H9 (cell line): ENCODE measurements at regions not wholly inside any gene's neighbourhood (a gene's known extent, or its start where the extent isn't known, plus 50 kb on each side); places are given as distances from the start of the nearest gene placed in this dataset.

Experiments used
- DNase-seq: peaks from one replicate; pipeline ENCODE4 v3.0.0-alpha.2; 2017
- H2AFZ ChIP-seq: one replicate; pipeline ENCODE4 v1.6.1; 2013; ENCODE audit warnings: mild to moderate bottlenecking, low read length, control low read depth, moderate library complexity
- H2AK5ac ChIP-seq: 2 replicates; pipeline ENCODE4 v1.6.1; 2013; ENCODE audit warnings: low read length, control low read depth, mixed read lengths; ENCODE audit not compliant: insufficient read length
- H2BK120ac ChIP-seq: one replicate; pipeline ENCODE4 v1.6.1; 2013; ENCODE audit warnings: low read depth, mild to moderate bottlenecking, low read length, control low read depth, inconsistent platforms; ENCODE audit not compliant: poor library complexity, severe bottlenecking
- H2BK12ac ChIP-seq: 2 replicates; pipeline ENCODE4 v1.6.1; 2013; ENCODE audit warnings: low read length, control low read depth, mixed read lengths, low read depth; ENCODE audit not compliant: insufficient read length
- H2BK15ac ChIP-seq: 2 replicates; pipeline ENCODE4 v1.6.1; 2013; ENCODE audit warnings: low read depth, low read length, control low read depth
- H2BK20ac ChIP-seq: one replicate; pipeline ENCODE4 v1.6.1; 2013; ENCODE audit warnings: low read depth, mild to moderate bottlenecking, low read length, control low read depth, inconsistent platforms; ENCODE audit not compliant: poor library complexity, severe bottlenecking
- H2BK5ac ChIP-seq: 2 replicates; pipeline ENCODE4 v1.6.1; 2013; ENCODE audit warnings: low read length, control low read depth, mixed read lengths; ENCODE audit not compliant: insufficient read length
- H3K14ac ChIP-seq: 2 replicates; pipeline ENCODE4 v1.6.1; 2013; ENCODE audit warnings: low read length, control low read depth; ENCODE audit not compliant: insufficient read depth
- H3K18ac ChIP-seq: 2 replicates; pipeline ENCODE4 v1.6.1; 2013; ENCODE audit warnings: low read depth, mild to moderate bottlenecking, mixed read lengths, low read length, control low read depth; ENCODE audit not compliant: insufficient read length
- H3K23ac ChIP-seq: 2 replicates; pipeline ENCODE4 v1.6.1; 2013; ENCODE audit warnings: low read length, control low read depth, mixed read lengths, low read depth; ENCODE audit not compliant: insufficient read length
- H3K23me2 ChIP-seq: 2 replicates; pipeline ENCODE4 v1.6.1; 2013; ENCODE audit warnings: low read depth, mild to moderate bottlenecking, mixed read lengths, low read length, control low read depth; ENCODE audit not compliant: insufficient read length, poor library complexity, severe bottlenecking
- H3K27ac ChIP-seq: 2 replicates; pipeline ENCODE4 v1.5.1; 2013; ENCODE audit warnings: low read length, control low read depth, mixed read lengths, low read depth; ENCODE audit not compliant: insufficient read length
- H3K27me3 ChIP-seq: 2 replicates; pipeline ENCODE4 v1.6.1; 2013; ENCODE audit warnings: low read length, control low read depth, inconsistent platforms; ENCODE audit not compliant: insufficient read depth
- H3K4ac ChIP-seq: 2 replicates; pipeline ENCODE4 v1.6.1; 2013; ENCODE audit warnings: low read depth, mild to moderate bottlenecking, control low read depth, inconsistent platforms, low read length, moderate library complexity
- H3K4me1 ChIP-seq: 2 replicates; pipeline ENCODE4 v1.6.1; 2013; ENCODE audit warnings: low read length, control low read depth, inconsistent platforms; ENCODE audit not compliant: insufficient read depth
- H3K4me2 ChIP-seq: 2 replicates; pipeline ENCODE4 v1.6.1; 2013; ENCODE audit warnings: low read length, control low read depth, mixed read lengths; ENCODE audit not compliant: insufficient read length, insufficient read depth
- H3K56ac ChIP-seq: 2 replicates; pipeline ENCODE4 v1.6.1; 2013; ENCODE audit warnings: low read depth, mild to moderate bottlenecking, mixed read lengths, low read length, control low read depth; ENCODE audit not compliant: insufficient read length
- H3K79me1 ChIP-seq: 2 replicates; pipeline ENCODE4 v1.6.1; 2013; ENCODE audit warnings: low read depth, mild to moderate bottlenecking, moderate library complexity, low read length, control low read depth, inconsistent platforms; ENCODE audit not compliant: insufficient read depth, poor library complexity, severe bottlenecking
- H3K79me2 ChIP-seq: 2 replicates; pipeline ENCODE4 v1.6.1; 2013; ENCODE audit warnings: low read length, control low read depth, inconsistent platforms; ENCODE audit not compliant: insufficient read depth
- H3K9ac ChIP-seq: 2 replicates; pipeline ENCODE4 v1.6.1; 2013; ENCODE audit warnings: low read length, control low read depth, mixed read lengths; ENCODE audit not compliant: insufficient read length; ENCODE audit errors: extremely low read depth
- H3K9me3 ChIP-seq: one replicate; pipeline ENCODE4 v1.6.1; 2013; ENCODE audit warnings: low read depth, low read length, inconsistent platforms; ENCODE audit not compliant: control insufficient read depth
- H3T11ph ChIP-seq: one replicate; pipeline ENCODE4 v1.6.1; 2013; ENCODE audit warnings: mild to moderate bottlenecking, low read length, control low read depth, inconsistent platforms
- H4K20me1 ChIP-seq: one replicate; pipeline ENCODE4 v1.6.1; 2013; ENCODE audit not compliant: control insufficient read depth, insufficient read length, insufficient read depth
- H4K5ac ChIP-seq: 2 replicates; pipeline ENCODE4 v1.6.1; 2013; ENCODE audit warnings: low read depth, mild to moderate bottlenecking, mixed read lengths, low read length, control low read depth; ENCODE audit not compliant: insufficient read length
- H4K8ac ChIP-seq: replicated peaks from 2 replicates; pipeline ENCODE4 v1.6.1; 2013; ENCODE audit warnings: low read length, control low read depth, mixed read lengths, low read depth; ENCODE audit not compliant: insufficient read length
- H4K91ac ChIP-seq: 2 replicates; pipeline ENCODE4 v1.6.1; 2013; ENCODE audit warnings: low read depth, mild to moderate bottlenecking, moderate library complexity, mixed read lengths, low read length, control low read depth; ENCODE audit not compliant: insufficient read length
- H3K27ac Mint-ChIP-seq, 3 experiments: 2 replicates in 2 of 3; 3 replicates in 1 of 3; pipeline ENCODE4 v1.8.0; 2020 to 2021; ENCODE audit warnings: mixed read lengths in 3 of 3, mild to moderate bottlenecking in 1 of 3, moderate library complexity in 1 of 3
- H3K27me3 Mint-ChIP-seq: 2 replicates; pipeline ENCODE4 v1.8.0; 2021; ENCODE audit warnings: low read depth, mild to moderate bottlenecking, moderate library complexity, mixed read lengths
- H3K36me3 Mint-ChIP-seq, 3 experiments: 2 replicates in 2 of 3; 3 replicates in 1 of 3; pipeline ENCODE4 v1.8.0; 2020 to 2021; ENCODE audit warnings: low read depth in 3 of 3, mixed read lengths in 3 of 3; ENCODE audit not compliant: insufficient read depth in 1 of 3
- H3K4me1 Mint-ChIP-seq, 2 experiments: 2 replicates each; pipeline ENCODE4 v1.8.0; 2020; ENCODE audit warnings: mixed read lengths in 2 of 2
- H3K4me3 Mint-ChIP-seq, 2 experiments: 2 replicates in 1 of 2; 3 replicates in 1 of 2; pipeline ENCODE4 v1.8.0; 2020 to 2021; ENCODE audit warnings: mild to moderate bottlenecking in 2 of 2, mixed read lengths in 2 of 2, moderate library complexity in 1 of 2
- H3K9me3 Mint-ChIP-seq, 2 experiments: 2 replicates in 1 of 2; 3 replicates in 1 of 2; pipeline ENCODE4 v1.8.0; 2020; ENCODE audit warnings: mild to moderate bottlenecking in 2 of 2, mixed read lengths in 2 of 2, moderate library complexity in 1 of 2
- CTCF ChIP-seq: fragments of 200-600 bp; sonication (generic); conservative IDR thresholded peaks from 3 replicates; pipeline ENCODE4 v1.8.0; 2021; ENCODE audit warnings: antibody characterized with exemption, mild to moderate bottlenecking
- WGBS: extraction: QIAGEN DNeasy Blood & Tissue Kit; methylation state at CpG from one replicate; pipeline ENCODE4 v1.1.7; 2013; ENCODE audit warnings: missing lambda C conversion rate, low lambda C conversion rate, mixed read lengths; ENCODE audit not compliant: insufficient read length; ENCODE audit errors: extremely low coverage; 5-methylcytosine and 5-hydroxymethylcytosine counted together

GRCh38 chr3:10577486-10577885 lies 72.1 kb upstream of the ATP2B2 start:
- H3K79me2 ChIP-seq, result no peaks in the 10 kb centered on the region
- H3K36me3 Mint-ChIP-seq, result no peaks in the 10 kb centered on the region
- H3K27ac Mint-ChIP-seq, result no peak overlapping the region
- no peak overlapping the region for H2BK20ac ChIP-seq
- no peak overlapping the region for H2AFZ ChIP-seq
- H2BK120ac ChIP-seq, result no peak overlapping the region
- no peak overlapping the region for H3K23ac ChIP-seq
- DNase-seq, result no peak
- TF ChIP-seq CTCF, result no peak
- no peaks in the 10 kb centered on the region for H3K4me1 ChIP-seq
- H3K14ac ChIP-seq, result no peak overlapping the region
- H3K79me1 ChIP-seq, result no peaks in the 10 kb centered on the region
- H3K23me2 ChIP-seq, result no peaks in the 10 kb centered on the region
- H3K9ac ChIP-seq, result no peak overlapping the region
- H3K4me2 ChIP-seq, result no peak overlapping the region
- no peak overlapping the region for H3K56ac ChIP-seq
- H3K4ac ChIP-seq, result no peak overlapping the region
- no peak overlapping the region for H2BK12ac ChIP-seq
- no peaks in the 10 kb centered on the region for H3K9me3 Mint-ChIP-seq
- H3K27me3 Mint-ChIP-seq, result peaks cover 4% of the 10 kb centered on the region
- no peak overlapping the region for H2BK15ac ChIP-seq
- H4K5ac ChIP-seq, result no peak overlapping the region
- no peak overlapping the region for H3T11ph ChIP-seq
- no peak overlapping the region for H4K91ac ChIP-seq
- WGBS, result no CpG with 5 or more reads among the region's 7 CpGs
- H4K8ac ChIP-seq, result no peak overlapping the region
- no peak overlapping the region for H2BK5ac ChIP-seq
- no peaks in the 10 kb centered on the region for H3K9me3 ChIP-seq
- H3K27ac ChIP-seq, result no peak overlapping the region
- H3K4me1 Mint-ChIP-seq, result peaks cover 0 to 5% of the 10 kb centered on the region in 2 experiments; a peak in 1 of 4 replicates
- H3K4me3 Mint-ChIP-seq, result no peak overlapping the region
- H4K20me1 ChIP-seq, result no peaks in the 10 kb centered on the region
- no peaks in the 10 kb centered on the region for H3K27me3 ChIP-seq
- H2AK5ac ChIP-seq, result no peak overlapping the region
- no peak overlapping the region for H3K18ac ChIP-seq
